Left ventricle myocardium inferior (tissue), 1 donor: ENCODE measurements at regions not wholly inside any gene's neighbourhood (a gene's known extent, or its start where the extent isn't known, plus 50 kb on each side); places are given as distances from the start of the nearest gene placed in this dataset.

ENCODE experiments used
- DNase-seq: peaks from one replicate; pipeline ENCODE4 v3.0.0-alpha.2; 2020
- H3K27ac ChIP-seq: fragments of 200-600 bp; replicated peaks from 2 replicates; pipeline ENCODE4 v1.8.0; 2021
- H3K27me3 ChIP-seq: fragments of 200-600 bp; 2 replicates; pipeline ENCODE4 v1.8.0; 2021; ENCODE audit warnings: low read depth
- H3K36me3 ChIP-seq: fragments of 200-600 bp; 2 replicates; pipeline ENCODE4 v1.8.0; 2021
- H3K4me1 ChIP-seq: fragments of 200-600 bp; 2 replicates; pipeline ENCODE4 v1.8.0; 2021
- H3K4me3 ChIP-seq: fragments of 200-600 bp; 2 replicates; pipeline ENCODE4 v1.8.0; 2021; ENCODE audit warnings: mild to moderate bottlenecking, moderate library complexity
- H3K9me3 ChIP-seq: fragments of 200-600 bp; replicated peaks from 2 replicates; pipeline ENCODE4 v1.8.0; 2021
- CTCF ChIP-seq: fragments of 200-600 bp; IDR thresholded peaks from 2 replicates; pipeline ENCODE4 v1.8.0; 2021; ENCODE audit warnings: antibody characterized with exemption, mild to moderate bottlenecking, borderline replicate concordance
- intact Hi-C: fragments of 100-400 bp; cut with micrococcal nuclease; formaldehyde crosslinking; loops from one replicate; pipeline ENCODE4 v1.11.0; 2022
- donor health status: DM: no; HTN: yes; CAD: no; lungs with severe emphysema.

DNA sequence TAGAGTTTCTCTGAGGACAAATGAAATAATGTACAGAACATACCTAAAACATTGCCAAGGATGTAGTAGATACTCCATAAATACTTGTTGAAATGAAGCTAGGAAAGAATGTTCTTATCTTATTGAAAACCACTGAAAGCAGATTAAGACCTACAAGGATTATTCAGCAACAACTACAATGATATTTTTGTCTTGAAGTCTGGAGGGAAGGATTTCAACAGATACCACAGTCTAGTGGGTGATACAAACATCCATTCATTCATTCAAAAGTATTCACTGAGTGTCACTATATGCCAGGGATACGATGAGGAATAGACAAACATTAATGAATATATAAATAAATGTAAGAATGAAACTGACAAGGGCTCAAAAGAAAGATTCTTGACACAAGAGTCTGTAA is 74.7 kb upstream of the THBS1 start:
- no peak overlapping the region for H3K27ac ChIP-seq
- no peaks in the 10 kb centered on the region for H3K9me3 ChIP-seq
- intact Hi-C loops = no loop called here
- TF ChIP-seq CTCF = no peak
- H3K27me3 ChIP-seq = no peaks in the 10 kb centered on the region
- peaks cover 9% of the 10 kb centered on the region for H3K4me1 ChIP-seq
- no peak overlapping the region for H3K4me3 ChIP-seq
- no peak for DNase-seq
- H3K36me3 ChIP-seq = no peaks in the 10 kb centered on the region

DNA sequence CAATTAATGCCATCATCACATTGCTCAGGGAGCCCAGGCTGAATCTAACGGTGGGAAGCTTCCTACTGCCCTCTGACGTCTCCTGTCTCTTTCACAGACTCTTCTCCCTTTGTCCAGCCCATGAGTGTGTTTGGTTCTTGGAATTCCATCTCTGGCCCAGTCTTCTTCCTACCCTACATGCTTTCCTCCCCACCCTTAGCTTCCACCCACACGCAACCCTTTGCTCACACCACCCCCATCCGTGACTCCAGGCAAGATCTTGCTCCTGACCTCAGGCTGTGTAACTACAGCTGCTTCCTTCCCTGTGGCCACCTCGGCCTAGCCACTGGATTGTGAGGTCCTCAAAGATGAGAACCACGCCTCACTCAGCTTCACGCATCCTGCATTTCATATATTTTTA is 72.3 kb upstream of the THBS1 start:
- H3K4me1 ChIP-seq = peaks cover 28% of the 10 kb centered on the region
- H3K27ac ChIP-seq = no peak overlapping the region
- H3K4me3 ChIP-seq = no peak overlapping the region
- no peaks in the 10 kb centered on the region for H3K36me3 ChIP-seq
- H3K27me3 ChIP-seq = no peaks in the 10 kb centered on the region
- intact Hi-C loops = no loop called here
- TF ChIP-seq CTCF = no peak
- H3K9me3 ChIP-seq = no peaks in the 10 kb centered on the region
- no peak for DNase-seq

GRCh38 chr15:39510001-39510701 is 70.7 kb upstream of the THBS1 start:
- peak; percentile 60 for DNase-seq
- Histone ChIP-seq H3K4me3 (no peak overlapping the region), H3K36me3 (no peaks in the 10 kb centered on the region), H3K27me3 (no peaks in the 10 kb centered on the region), H3K27ac (peak overlapping the region; percentile 64), H3K4me1 (peaks cover 28% of the 10 kb centered on the region), H3K9me3 (peaks cover 11% of the 10 kb centered on the region)
- intact Hi-C loops = no loop called here
- no peak for TF ChIP-seq CTCF

- Histone ChIP-seq H3K27ac (peak overlapping the region; percentile 64), H3K4me3 (no peak overlapping the region), H3K36me3 (no peaks in the 10 kb centered on the region), H3K9me3 (peaks cover 13% of the 10 kb centered on the region), H3K27me3 (no peaks in the 10 kb centered on the region), H3K4me1 (peaks cover 28% of the 10 kb centered on the region)
- TF ChIP-seq CTCF = no peak
- intact Hi-C loops = no loop called here
- peak; percentile 75 for DNase-seq
These were observed 69.6 kb upstream of the THBS1 start for GRCh38 chr15:39511000-39511915.

DNA sequence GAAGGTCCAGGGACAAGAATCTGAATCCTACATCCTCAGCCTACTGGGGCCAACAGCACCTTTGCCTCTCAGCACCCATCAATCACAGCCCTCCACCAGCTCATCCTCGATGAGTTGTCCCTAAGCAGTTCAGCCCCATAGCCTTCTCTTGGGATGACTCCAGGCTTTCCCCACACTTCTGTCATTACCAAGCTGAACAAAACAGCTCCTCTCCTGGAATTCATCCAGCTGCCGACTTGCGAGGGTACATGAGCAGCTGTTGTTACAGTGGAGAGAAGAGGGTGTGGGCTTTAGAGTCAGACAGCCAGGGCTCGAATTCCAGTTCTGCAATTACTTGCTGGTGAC is 69.0 kb upstream of the THBS1 start:
- no peaks in the 10 kb centered on the region for H3K27me3 ChIP-seq
- H3K36me3 ChIP-seq = no peaks in the 10 kb centered on the region
- no peak overlapping the region for H3K4me3 ChIP-seq
- intact Hi-C loops = no loop called here
- peaks cover 13% of the 10 kb centered on the region for H3K9me3 ChIP-seq
- no peak for TF ChIP-seq CTCF
- peaks cover 28% of the 10 kb centered on the region for H3K4me1 ChIP-seq
- peak; percentile 22 for DNase-seq
- H3K27ac ChIP-seq = peak overlapping the region; percentile 64
